ENCODE measurements at regions not wholly inside any gene's neighbourhood (a gene's known extent, or its start where the extent isn't known, plus 50 kb on each side); places are given as distances from the start of the nearest gene placed in this dataset.

- TF ChIP-seq EGR1 (IDR thresholded peaks at IDR 0.05; ENCODE audit: low read depth in 2 of 2): no peak
- no peak for TF ChIP-seq CTCF (IDR thresholded peaks at IDR 0.05; ENCODE audit: low read depth, low read length, missing input control)
- TF ChIP-seq TAF1 (conservative IDR thresholded peaks at IDR 0.05): no peak
- TF ChIP-seq MAX (IDR thresholded peaks at IDR 0.05): no peak
- TF ChIP-seq RXRA (IDR thresholded peaks at IDR 0.05): no peak
Observed at GRCh38 chr6:113585246-113585645, 271.9 kb upstream of the MARCKS start.
